ENCODE measurements at regions not wholly inside any gene's neighbourhood (a gene's known extent, or its start where the extent isn't known, plus 50 kb on each side); places are given as distances from the start of the nearest gene placed in this dataset.
A peak's percentile ranks its signal among the peaks of the same experiment; 100 is the strongest.

- Histone ChIP-seq H3K36me3 (ENCODE audit: insufficient read depth) (no peaks in the 10 kb centered on the region), H3K27ac (ENCODE audit: low read depth) (no peak overlapping the region), H3K4me1 (ENCODE audit: insufficient read depth) (no peaks in the 10 kb centered on the region), H3K4me3 (ENCODE audit: low read depth, low read length) (no peak overlapping the region)
- 44% methylated on average over 9 of the region's 9 CpGs for WGBS
- no peak for DNase-seq (ENCODE audit: extremely low spot score)
Observed at GRCh38 chr4:112896609-112897190, 152.8 kb upstream of the ANK2 start.

- Histone ChIP-seq H3K4me1 (ENCODE audit: insufficient read depth) (no peaks in the 10 kb centered on the region), H3K27ac (ENCODE audit: low read depth) (no peak overlapping the region), H3K4me3 (ENCODE audit: low read depth, low read length) (no peak overlapping the region), H3K36me3 (ENCODE audit: insufficient read depth) (no peaks in the 10 kb centered on the region)
- DNase-seq (ENCODE audit: extremely low spot score), result no peak
- WGBS, result 56% methylated on average over 2 of the region's 2 CpGs
Observed at GRCh38 chr4:112897543-112897942, 151.9 kb upstream of the ANK2 start.

- no peaks in the 10 kb centered on the region for H3K4me1 ChIP-seq (ENCODE audit: insufficient read depth)
- WGBS, result 52% methylated on average over 4 of the region's 4 CpGs
- DNase-seq (ENCODE audit: extremely low spot score), result no peak
- H3K36me3 ChIP-seq (ENCODE audit: insufficient read depth), result no peaks in the 10 kb centered on the region
- no peak overlapping the region for H3K4me3 ChIP-seq (ENCODE audit: low read depth, low read length)
- no peak overlapping the region for H3K27ac ChIP-seq (ENCODE audit: low read depth)
Observed at GRCh38 chr4:112898357-112899141, 150.9 kb upstream of the ANK2 start.

- no peak for DNase-seq (ENCODE audit: extremely low spot score)
- Histone ChIP-seq H3K4me3 (ENCODE audit: low read depth, low read length) (no peak overlapping the region), H3K27ac (ENCODE audit: low read depth) (no peak overlapping the region), H3K4me1 (ENCODE audit: insufficient read depth) (no peaks in the 10 kb centered on the region), H3K36me3 (ENCODE audit: insufficient read depth) (no peaks in the 10 kb centered on the region)
- 87% methylated on average over 2 of the region's 2 CpGs for WGBS
Observed at GRCh38 chr4:112900416-112900815, 149.0 kb upstream of the ANK2 start.

GRCh38 chr4:112901962-112902411 is 147.5 kb upstream of the ANK2 start:
- 88% methylated on average over 1 of the region's 1 CpG for WGBS
- H3K4me1 ChIP-seq (ENCODE audit: insufficient read depth), result no peaks in the 10 kb centered on the region
- no peaks in the 10 kb centered on the region for H3K36me3 ChIP-seq (ENCODE audit: insufficient read depth)
- no peak for DNase-seq (ENCODE audit: extremely low spot score)
- no peak overlapping the region for H3K27ac ChIP-seq (ENCODE audit: low read depth)
- H3K4me3 ChIP-seq (ENCODE audit: low read depth, low read length), result no peak overlapping the region

- no peaks in the 10 kb centered on the region for H3K4me1 ChIP-seq (ENCODE audit: insufficient read depth)
- 79% methylated on average over 4 of the region's 4 CpGs for WGBS
Observed at GRCh38 chr4:112905728-112906127, 143.7 kb upstream of the ANK2 start.

GRCh38 chr4:112908511-112908910 is 140.9 kb upstream of the ANK2 start:
- no peak for DNase-seq (ENCODE audit: extremely low spot score)
- WGBS, result 85% methylated on average over 1 of the region's 1 CpG

More at GRCh38 chr4:112905728-112906127, 143.7 kb upstream of the ANK2 start:
- Histone ChIP-seq H3K27ac (ENCODE audit: low read depth) (no peak overlapping the region), H3K4me3 (ENCODE audit: low read depth, low read length) (no peak overlapping the region), H3K36me3 (ENCODE audit: insufficient read depth) (no peaks in the 10 kb centered on the region)
- no peak for DNase-seq (ENCODE audit: extremely low spot score)

GRCh38 chr4:112910109-112910736 is 139.2 kb upstream of the ANK2 start:
- no peak for DNase-seq (ENCODE audit: extremely low spot score)
- Histone ChIP-seq H3K36me3 (ENCODE audit: insufficient read depth) (no peaks in the 10 kb centered on the region), H3K4me3 (ENCODE audit: low read depth, low read length) (peak overlapping the region; percentile 25), H3K4me1 (ENCODE audit: insufficient read depth) (no peaks in the 10 kb centered on the region), H3K27ac (ENCODE audit: low read depth) (no peak overlapping the region)
- 4% methylated on average over 7 of the region's 7 CpGs for WGBS

More at GRCh38 chr4:112908511-112908910, 140.9 kb upstream of the ANK2 start:
- no peak overlapping the region for H3K27ac ChIP-seq (ENCODE audit: low read depth)
- no peaks in the 10 kb centered on the region for H3K4me1 ChIP-seq (ENCODE audit: insufficient read depth)
- no peak overlapping the region for H3K4me3 ChIP-seq (ENCODE audit: low read depth, low read length)
- no peaks in the 10 kb centered on the region for H3K36me3 ChIP-seq (ENCODE audit: insufficient read depth)

GRCh38 chr4:112916868-112917267 is 132.6 kb upstream of the ANK2 start:
- H3K4me1 ChIP-seq (ENCODE audit: insufficient read depth), result no peaks in the 10 kb centered on the region
- no peak for DNase-seq (ENCODE audit: extremely low spot score)
- 68% methylated on average over 3 of the region's 3 CpGs for WGBS
- H3K27ac ChIP-seq (ENCODE audit: low read depth), result no peak overlapping the region
- no peak overlapping the region for H3K4me3 ChIP-seq (ENCODE audit: low read depth, low read length)
- H3K36me3 ChIP-seq (ENCODE audit: insufficient read depth), result no peaks in the 10 kb centered on the region

GRCh38 chr4:112923516-112923915 is 125.9 kb upstream of the ANK2 start:
- H3K27ac ChIP-seq (ENCODE audit: low read depth), result no peak overlapping the region
- DNase-seq (ENCODE audit: extremely low spot score), result no peak
- H3K4me3 ChIP-seq (ENCODE audit: low read depth, low read length), result no peak overlapping the region
- 40% methylated on average over 1 of the region's 1 CpG for WGBS
- no peaks in the 10 kb centered on the region for H3K36me3 ChIP-seq (ENCODE audit: insufficient read depth)
- no peaks in the 10 kb centered on the region for H3K4me1 ChIP-seq (ENCODE audit: insufficient read depth)

GRCh38 chr4:112926819-112927218 is 122.6 kb upstream of the ANK2 start:
- no peak overlapping the region for H3K27ac ChIP-seq (ENCODE audit: low read depth)
- 98% methylated on average over 1 of the region's 1 CpG for WGBS
- no peak for DNase-seq (ENCODE audit: extremely low spot score)
- no peaks in the 10 kb centered on the region for H3K4me1 ChIP-seq (ENCODE audit: insufficient read depth)
- H3K4me3 ChIP-seq (ENCODE audit: low read depth, low read length), result no peak overlapping the region
- H3K36me3 ChIP-seq (ENCODE audit: insufficient read depth), result no peaks in the 10 kb centered on the region

GRCh38 chr4:112927544-112927943 is 121.9 kb upstream of the ANK2 start:
- H3K4me3 ChIP-seq (ENCODE audit: low read depth, low read length), result no peak overlapping the region
- no peaks in the 10 kb centered on the region for H3K36me3 ChIP-seq (ENCODE audit: insufficient read depth)
- DNase-seq (ENCODE audit: extremely low spot score), result no peak
- WGBS, result 56% methylated on average over 1 of the region's 1 CpG
- no peak overlapping the region for H3K27ac ChIP-seq (ENCODE audit: low read depth)
- H3K4me1 ChIP-seq (ENCODE audit: insufficient read depth), result no peaks in the 10 kb centered on the region

- WGBS, result 77% methylated on average over 4 of the region's 4 CpGs
- DNase-seq (ENCODE audit: extremely low spot score), result no peak
- Histone ChIP-seq H3K36me3 (ENCODE audit: insufficient read depth) (no peaks in the 10 kb centered on the region), H3K4me3 (ENCODE audit: low read depth, low read length) (no peak overlapping the region), H3K27ac (ENCODE audit: low read depth) (no peak overlapping the region), H3K4me1 (ENCODE audit: insufficient read depth) (no peaks in the 10 kb centered on the region)
Observed at GRCh38 chr4:112931001-112931400, 118.5 kb upstream of the ANK2 start.

GRCh38 chr4:112933790-112934189 is 115.7 kb upstream of the ANK2 start:
- Histone ChIP-seq H3K27ac (ENCODE audit: low read depth) (no peak overlapping the region), H3K4me3 (ENCODE audit: low read depth, low read length) (no peak overlapping the region), H3K36me3 (ENCODE audit: insufficient read depth) (no peaks in the 10 kb centered on the region), H3K4me1 (ENCODE audit: insufficient read depth) (no peaks in the 10 kb centered on the region)
- 83% methylated on average over 5 of the region's 5 CpGs for WGBS
- DNase-seq (ENCODE audit: extremely low spot score), result no peak

Data from urinary bladder (tissue), 3 donors.